Stimulated activated CD8-positive, alpha-beta memory T cell treated with anti-CD3 and anti-CD28 coated beads, Interleukin-15, amount 100 ng/mL, for 1 hour (primary cell): ENCODE measurements at regions not wholly inside any gene's neighbourhood (a gene's known extent, or its start where the extent isn't known, plus 50 kb on each side); places are given as distances from the start of the nearest gene placed in this dataset.
"Not testable (repeated sequence)": the region's sequence is repeated elsewhere in the genome, so short reads cannot be mapped to it uniquely, and the experiment has no call there.

Source experiments
- DNase-seq: peaks from one replicate; pipeline ENCODE4 v3.0.0-alpha.2; 2020; ENCODE audit warnings: low read depth

- no peak for DNase-seq
These were observed 312.5 kb downstream of the SHQ1 start for GRCh38 chr3:72535772-72536171.

GRCh38 chr3:72533591-72534473 is 314.4 kb downstream of the SHQ1 start:
- no peak for DNase-seq

DNA sequence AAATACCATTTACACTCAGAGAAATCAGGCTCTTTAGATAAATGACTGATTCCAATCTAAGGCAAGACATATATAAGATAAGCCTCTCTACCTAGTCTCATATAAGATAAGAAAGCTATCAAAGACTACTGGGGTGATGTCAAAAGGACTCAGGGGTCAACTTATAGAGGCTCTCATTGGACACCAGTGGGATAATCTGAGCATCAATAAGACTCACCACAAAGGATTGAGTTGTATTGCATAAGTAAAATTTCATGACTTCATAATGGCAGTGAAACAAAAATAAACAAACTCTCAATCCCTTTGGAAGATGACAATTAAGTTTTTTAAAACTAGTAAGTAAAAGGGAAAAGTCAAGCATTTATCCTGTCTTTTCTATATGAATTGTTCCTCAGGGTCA is 317.8 kb downstream of the SHQ1 start:
- no peak for DNase-seq

- no peak for DNase-seq
These were observed 319.2 kb downstream of the SHQ1 start for GRCh38 chr3:72529081-72529480.

- no peak for DNase-seq
These were observed 324.7 kb downstream of the SHQ1 start for GRCh38 chr3:72523429-72524151.

DNA sequence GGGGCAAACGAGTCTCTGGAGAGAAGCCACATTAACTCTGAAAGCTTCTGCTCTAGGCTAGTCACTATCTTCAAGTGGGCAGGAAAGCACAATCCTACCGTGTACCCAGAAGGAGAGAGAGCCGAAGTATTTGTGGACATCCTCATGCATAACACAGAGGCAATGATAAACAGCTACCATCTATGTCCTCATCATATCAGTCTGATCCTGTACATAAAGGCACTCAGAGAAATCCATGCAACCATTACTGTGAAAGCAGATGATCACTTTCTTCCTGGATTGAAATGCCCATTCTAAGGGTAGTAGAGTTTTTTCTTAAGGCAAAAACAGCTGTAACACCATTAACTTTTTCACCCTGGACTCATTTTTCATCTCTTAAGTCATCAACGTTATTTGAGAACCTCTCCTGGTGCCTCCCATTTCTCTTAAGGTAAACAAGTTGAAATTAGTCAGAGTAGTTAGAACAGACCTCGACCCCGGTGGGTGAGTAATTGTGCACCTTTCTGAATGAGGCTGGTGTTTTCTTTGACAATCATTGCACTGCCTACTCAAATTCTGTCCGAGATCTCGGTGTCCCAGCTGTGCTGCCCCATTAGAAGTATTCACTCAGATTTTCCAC is 327.4 kb downstream of the SHQ1 start:
- DNase-seq: no peak

DNA sequence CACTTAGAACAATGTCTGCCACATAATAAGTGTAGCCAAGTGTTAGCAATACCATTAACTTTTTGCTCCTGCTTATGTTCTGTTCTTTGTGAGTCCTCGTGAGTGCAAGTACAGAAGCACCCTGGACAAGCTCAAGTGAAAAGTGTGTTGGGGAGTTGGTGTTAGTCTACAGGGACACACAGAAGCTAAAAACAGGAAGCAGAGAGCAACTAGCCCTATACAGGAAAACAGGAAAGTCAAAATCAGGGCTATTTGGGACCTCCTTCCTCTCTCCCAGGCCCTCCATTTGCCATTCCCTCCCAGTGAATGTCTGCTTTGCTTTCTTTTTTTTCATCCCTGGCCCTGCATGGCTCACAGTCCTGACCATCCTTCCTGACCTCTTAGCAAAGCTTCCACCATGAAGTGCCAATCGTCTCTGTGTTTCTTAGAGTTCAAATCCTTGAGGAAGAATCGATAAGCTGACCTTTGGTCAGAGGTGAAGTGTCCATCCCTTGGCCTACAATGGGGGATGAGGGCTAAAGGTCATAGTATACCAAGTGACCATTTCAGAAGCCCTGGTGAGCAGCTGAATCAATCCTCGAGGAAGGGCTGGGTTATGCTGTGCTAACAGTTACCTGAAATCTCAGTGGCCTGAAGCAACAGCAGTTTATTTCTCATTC is 328.2 kb downstream of the SHQ1 start:
- no peak for DNase-seq

GRCh38 chr3:72517921-72518424 is 330.3 kb downstream of the SHQ1 start:
- DNase-seq: no peak

- DNase-seq: no peak
These were observed 330.9 kb downstream of the SHQ1 start for GRCh38 chr3:72517336-72517735.

- no peak for DNase-seq
These were observed 331.9 kb downstream of the SHQ1 start for GRCh38 chr3:72516361-72516760.

- no peak for DNase-seq
These were observed 332.3 kb downstream of the SHQ1 start for GRCh38 chr3:72515941-72516340.

- no peak for DNase-seq
These were observed 333.0 kb downstream of the SHQ1 start for GRCh38 chr3:72515281-72515680.

DNA sequence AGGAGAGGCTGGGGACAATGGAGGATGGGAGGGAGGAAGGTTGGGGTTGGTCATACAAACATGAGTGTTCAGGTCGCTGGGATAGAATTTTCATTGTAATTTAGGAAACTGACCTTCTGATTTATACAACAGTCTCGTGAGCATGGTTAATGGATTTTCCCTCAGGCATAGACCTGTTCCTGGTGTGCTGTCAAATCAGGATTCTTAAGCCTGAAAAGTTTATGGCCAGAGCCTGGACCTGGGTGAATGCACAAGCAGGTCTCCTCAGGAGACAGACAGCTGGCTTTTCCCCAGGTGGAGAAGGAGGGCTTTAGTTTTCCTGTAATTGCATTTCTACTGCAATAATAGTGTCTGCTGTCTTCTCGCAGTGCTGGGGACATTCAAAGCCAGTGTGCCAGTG is 338.0 kb downstream of the SHQ1 start:
- DNase-seq: no peak

- DNase-seq: no peak
These were observed 342.5 kb downstream of the SHQ1 start for GRCh38 chr3:72505539-72506405.

DNA sequence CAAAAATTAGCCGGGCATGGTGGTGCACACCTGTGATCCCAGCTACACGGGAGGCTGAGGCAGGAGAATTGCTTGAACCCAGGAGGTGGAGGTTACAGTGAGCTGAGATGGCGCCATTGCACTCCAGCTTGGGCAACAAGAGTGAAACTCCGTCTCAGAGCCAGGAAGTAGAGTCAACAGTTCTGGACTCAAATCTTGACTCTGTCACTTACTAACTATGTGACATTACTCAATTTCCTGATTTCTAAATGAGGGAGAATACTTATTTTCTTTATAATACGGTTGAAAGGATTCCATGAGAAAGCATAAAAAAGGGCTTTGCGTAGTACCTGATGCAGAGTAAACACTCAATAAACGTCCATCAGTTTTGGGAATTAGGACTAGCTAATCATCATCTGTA is 350.7 kb downstream of the SHQ1 start:
- not testable (repeated sequence) for DNase-seq

DNA sequence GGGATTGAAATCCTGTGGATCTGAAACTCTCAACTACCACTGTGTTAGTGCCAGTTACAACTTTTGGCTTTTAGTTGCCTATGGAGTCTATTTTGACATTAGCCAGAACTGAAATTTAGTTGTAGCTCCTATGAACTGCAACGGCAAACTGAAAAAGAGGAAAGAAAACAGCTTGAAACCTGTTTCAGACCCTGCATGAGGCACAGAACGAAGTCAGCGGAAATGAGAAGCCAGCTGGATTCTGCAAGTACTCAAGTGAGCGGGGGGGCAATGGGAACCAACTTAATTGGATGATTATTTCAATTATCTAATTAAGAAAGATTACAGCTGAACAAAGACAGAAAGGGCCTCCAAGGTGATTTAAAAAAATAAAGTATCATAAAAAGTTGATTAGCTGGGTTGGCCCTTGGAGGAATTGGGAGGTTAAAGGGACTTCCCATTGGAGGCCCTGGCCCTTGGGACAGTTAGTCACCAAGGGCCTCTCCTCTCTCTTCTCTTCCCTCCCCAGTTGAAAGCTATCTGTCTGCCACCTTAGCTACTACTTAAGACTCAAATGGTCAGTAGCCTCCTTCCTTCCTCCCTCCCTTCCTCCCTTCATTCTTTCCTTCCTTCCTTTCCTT is 352.1 kb downstream of the SHQ1 start:
- DNase-seq: no peak

DNA sequence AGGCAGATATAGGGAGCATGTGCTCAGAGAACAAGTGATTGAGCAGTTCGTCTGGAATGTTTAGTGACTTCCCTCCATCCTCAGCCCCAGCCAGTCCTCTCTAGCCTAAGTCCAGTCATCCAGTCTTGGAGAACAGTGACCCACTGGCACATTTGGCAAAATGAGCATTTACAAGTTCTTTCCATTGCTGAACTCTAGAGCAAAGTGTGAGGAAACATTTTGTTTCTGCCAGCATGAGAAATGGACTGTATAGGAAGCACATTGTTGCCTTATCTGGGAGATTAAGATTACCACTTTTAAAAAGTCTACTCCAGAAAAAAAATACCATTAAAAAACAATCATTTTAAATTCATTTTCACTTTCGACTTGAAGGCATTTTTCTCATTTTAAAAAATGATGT is 353.6 kb downstream of the SHQ1 start:
- no peak for DNase-seq

DNA sequence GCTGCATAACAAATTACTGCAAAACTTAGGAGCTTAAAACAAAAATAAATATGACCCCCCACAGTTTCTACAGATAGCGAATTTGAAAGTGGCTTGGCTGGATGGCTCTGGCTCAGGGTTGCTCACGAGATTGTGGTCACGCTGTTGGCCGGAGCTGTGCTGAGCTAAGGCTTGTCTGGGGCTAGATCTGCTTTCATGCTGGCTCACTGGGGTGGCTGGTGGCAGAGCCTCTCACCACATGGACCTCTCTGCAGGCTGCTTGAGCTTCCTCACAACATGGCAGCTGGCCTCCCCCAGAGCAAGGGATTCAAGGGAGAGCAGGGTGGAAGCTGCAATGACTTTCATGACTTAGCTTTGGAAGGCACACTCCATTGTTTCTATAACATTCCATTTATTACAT is 354.1 kb downstream of the SHQ1 start:
- no peak for DNase-seq

GRCh38 chr3:72492240-72492639 is 356.0 kb downstream of the SHQ1 start:
- no peak for DNase-seq

DNA sequence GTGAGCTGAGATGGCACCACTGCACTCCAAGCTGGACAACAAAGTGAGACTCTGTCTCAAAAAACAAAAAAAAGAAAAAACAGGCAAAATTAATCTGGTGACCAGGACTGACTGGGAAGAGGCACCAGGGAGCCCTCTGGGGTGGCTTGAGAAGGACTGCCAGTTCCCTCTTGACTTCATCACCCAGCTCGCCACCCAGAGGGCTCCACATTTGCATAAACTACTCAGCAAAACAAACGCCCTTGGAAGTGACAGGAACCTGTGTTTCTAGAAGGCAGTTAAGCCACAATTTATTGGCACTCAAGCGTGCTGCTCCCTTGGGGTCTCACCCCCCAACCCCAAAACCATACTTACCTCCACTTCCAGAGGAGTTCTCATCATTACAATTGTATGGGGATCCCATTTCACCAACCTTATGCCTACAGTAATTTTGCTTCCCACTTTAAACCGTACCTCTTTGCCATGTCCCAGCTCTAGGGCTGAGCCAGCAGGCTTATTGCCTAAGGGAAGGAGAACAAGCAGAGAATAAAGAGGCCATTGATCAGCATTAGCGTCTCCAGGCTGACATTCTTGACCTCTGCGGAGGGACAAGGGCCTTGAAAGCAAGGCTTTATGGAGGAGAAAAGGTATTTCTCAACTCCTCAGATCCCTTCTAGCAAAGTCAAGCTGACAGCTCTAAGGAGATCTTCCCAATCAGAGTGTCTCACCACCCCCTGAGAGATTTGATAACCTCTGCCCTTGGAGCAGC is 357.4 kb downstream of the SHQ1 start:
- no peak for DNase-seq
